ENCODE measurements at regions not wholly inside any gene's neighbourhood (a gene's known extent, or its start where the extent isn't known, plus 50 kb on each side); places are given as distances from the start of the nearest gene placed in this dataset.

- no peak for TF ChIP-seq CTCF (IDR thresholded peaks at IDR 0.05)
- no peak for TF ChIP-seq POLR2A (IDR thresholded peaks at IDR 0.05)
Measured at GRCh38 chr9:79408617-79409016, 163.1 kb upstream of the TLE4 start.

All from uterus (tissue), 2 donors.